ENCODE measurements at regions not wholly inside any gene's neighbourhood (a gene's known extent, or its start where the extent isn't known, plus 50 kb on each side); places are given as distances from the start of the nearest gene placed in this dataset.

DNA sequence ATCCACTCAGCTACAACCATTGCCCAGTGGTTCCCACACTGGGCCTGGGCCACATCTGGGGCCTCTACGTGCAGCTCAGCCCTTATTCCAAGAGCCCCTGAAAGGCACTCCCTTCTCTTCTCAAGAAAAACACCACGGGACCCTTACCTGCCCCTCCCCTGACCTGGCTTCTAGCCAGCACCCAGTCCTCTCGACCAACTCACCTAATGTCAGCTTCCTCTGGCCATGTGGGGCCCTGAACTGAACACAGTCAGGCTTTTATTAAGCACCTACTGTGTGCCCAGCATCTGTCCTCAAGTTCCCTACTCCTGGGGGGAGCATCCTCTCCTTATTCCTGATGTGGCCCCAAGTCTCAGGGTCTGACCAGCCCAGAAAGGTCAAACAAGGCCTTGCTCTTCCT lies 208.4 kb downstream of the MATN1 start:
- 71% methylated on average over 3 of the region's 3 CpGs for WGBS (ENCODE audit: missing lambda C conversion rate)
- Histone ChIP-seq H3K4me2 (no peak overlapping the region), H3K4me3 (no peak overlapping the region), H3K9me3 (no peaks in the 10 kb centered on the region), H3K27ac (no peak overlapping the region), H3K4me1 (peaks cover 13% of the 10 kb centered on the region)
- ChIA-PET CTCF (no interaction called here), POLR2A (no interaction called here)
- DNase-seq (ENCODE audit: low read depth in 1 of 2, low spot score in 1 of 2) (no peak), ATAC-seq (no peak), FAIRE-seq (no peak)
- TF ChIP-seq HDAC2 (IDR thresholded peaks at IDR 0.05) (no peak), ZSCAN20 (CRISPR knock-in tag; IDR thresholded peaks at IDR 0.05) (no peak), JUNB (IDR thresholded peaks at IDR 0.05) (no peak), MAFK (IDR thresholded peaks at IDR 0.05; ENCODE audit: partially characterized antibody) (no peak), TP53 (CRISPR knock-in tag; IDR thresholded peaks at IDR 0.05) (no peak), TFCP2L1 (CRISPR knock-in tag; IDR thresholded peaks at IDR 0.05) (no peak), EHF (CRISPR knock-in tag; IDR thresholded peaks at IDR 0.05) (no peak), POLR2AphosphoS2 (conservative IDR thresholded peaks at IDR 0.05; ENCODE audit: low read length) (no peak), ESRRA (IDR thresholded peaks at IDR 0.05; ENCODE audit: borderline replicate concordance, low read length) (no peak), NPAS2 (CRISPR knock-in tag; IDR thresholded peaks at IDR 0.05; ENCODE audit: borderline replicate concordance) (no peak), CEBPB (IDR thresholded peaks at IDR 0.05) (no peak), RARB (CRISPR knock-in tag; IDR thresholded peaks at IDR 0.05) (no peak), CHD2 (IDR thresholded peaks at IDR 0.05; ENCODE audit: low read length, partially characterized antibody) (no peak), POLR2A (IDR thresholded peaks at IDR 0.05; ENCODE audit: low read length) (no peak), RFX5 (IDR thresholded peaks at IDR 0.05) (no peak), KDM5A (IDR thresholded peaks at IDR 0.05) (no peak), BHLHE40 (IDR thresholded peaks at IDR 0.05; ENCODE audit: low read depth, low read length) (no peak), RNF2 (IDR thresholded peaks at IDR 0.05; ENCODE audit: borderline replicate concordance, low read depth) (no peak)
- TF ChIP-seq, protein P1, sequence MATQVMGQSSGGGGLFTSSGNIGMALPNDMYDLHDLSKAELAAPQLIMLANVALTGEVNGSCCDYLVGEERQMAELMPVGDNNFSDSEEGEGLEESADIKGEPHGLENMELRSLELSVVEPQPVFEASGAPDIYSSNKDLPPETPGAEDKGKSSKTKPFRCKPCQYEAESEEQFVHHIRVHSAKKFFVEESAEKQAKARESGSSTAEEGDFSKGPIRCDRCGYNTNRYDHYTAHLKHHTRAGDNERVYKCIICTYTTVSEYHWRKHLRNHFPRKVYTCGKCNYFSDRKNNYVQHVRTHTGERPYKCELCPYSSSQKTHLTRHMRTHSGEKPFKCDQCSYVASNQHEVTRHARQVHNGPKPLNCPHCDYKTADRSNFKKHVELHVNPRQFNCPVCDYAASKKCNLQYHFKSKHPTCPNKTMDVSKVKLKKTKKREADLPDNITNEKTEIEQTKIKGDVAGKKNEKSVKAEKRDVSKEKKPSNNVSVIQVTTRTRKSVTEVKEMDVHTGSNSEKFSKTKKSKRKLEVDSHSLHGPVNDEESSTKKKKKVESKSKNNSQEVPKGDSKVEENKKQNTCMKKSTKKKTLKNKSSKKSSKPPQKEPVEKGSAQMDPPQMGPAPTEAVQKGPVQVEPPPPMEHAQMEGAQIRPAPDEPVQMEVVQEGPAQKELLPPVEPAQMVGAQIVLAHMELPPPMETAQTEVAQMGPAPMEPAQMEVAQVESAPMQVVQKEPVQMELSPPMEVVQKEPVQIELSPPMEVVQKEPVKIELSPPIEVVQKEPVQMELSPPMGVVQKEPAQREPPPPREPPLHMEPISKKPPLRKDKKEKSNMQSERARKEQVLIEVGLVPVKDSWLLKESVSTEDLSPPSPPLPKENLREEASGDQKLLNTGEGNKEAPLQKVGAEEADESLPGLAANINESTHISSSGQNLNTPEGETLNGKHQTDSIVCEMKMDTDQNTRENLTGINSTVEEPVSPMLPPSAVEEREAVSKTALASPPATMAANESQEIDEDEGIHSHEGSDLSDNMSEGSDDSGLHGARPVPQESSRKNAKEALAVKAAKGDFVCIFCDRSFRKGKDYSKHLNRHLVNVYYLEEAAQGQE (IDR thresholded peaks at IDR 0.05) = no peak
- TF ChIP-seq, protein P2, sequence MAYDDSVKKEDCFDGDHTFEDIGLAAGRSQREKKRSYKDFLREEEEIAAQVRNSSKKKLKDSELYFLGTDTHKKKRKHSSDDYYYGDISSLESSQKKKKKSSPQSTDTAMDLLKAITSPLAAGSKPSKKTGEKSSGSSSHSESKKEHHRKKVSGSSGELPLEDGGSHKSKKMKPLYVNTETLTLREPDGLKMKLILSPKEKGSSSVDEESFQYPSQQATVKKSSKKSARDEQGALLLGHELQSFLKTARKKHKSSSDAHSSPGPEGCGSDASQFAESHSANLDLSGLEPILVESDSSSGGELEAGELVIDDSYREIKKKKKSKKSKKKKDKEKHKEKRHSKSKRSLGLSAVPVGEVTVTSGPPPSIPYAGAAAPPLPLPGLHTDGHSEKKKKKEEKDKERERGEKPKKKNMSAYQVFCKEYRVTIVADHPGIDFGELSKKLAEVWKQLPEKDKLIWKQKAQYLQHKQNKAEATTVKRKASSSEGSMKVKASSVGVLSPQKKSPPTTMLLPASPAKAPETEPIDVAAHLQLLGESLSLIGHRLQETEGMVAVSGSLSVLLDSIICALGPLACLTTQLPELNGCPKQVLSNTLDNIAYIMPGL (CRISPR knock-in tag; IDR thresholded peaks at IDR 0.05; ENCODE audit: borderline replicate concordance) = no peak

DNA sequence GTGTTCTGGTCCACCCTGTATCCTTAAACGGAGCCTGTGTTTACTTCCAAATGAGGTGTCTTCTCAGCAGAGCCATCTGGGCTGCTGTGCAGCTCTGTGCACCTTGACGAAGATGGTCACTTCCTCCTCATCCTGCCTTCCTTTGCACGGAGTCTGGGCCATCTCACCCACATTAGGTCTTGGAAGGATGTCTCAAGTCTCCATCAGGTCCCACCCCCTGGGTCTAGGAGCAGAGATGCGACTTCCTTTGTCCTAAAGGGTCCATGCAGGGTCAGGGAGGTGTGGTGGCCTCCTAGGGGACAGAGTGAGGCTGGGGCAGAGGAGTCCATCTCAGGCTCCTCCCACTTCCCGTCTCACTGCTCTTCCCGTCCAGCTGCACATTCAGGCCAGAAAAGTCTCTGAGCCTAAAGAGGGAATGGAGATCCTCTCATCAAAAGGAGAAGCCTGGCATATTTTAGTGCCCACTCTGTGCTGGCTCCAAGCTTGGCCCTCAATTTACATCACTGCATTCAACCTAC lies 209.2 kb downstream of the MATN1 start:
- no peak for ATAC-seq
- no peak for DNase-seq (ENCODE audit: low read depth in 1 of 2, low spot score in 1 of 2)

More for the DNA sequence above, 209.2 kb downstream of the MATN1 start:
- FAIRE-seq = no peak
- Histone ChIP-seq H3K4me1 (peaks cover 13% of the 10 kb centered on the region), H3K4me3 (no peak overlapping the region), H3K27ac (no peak overlapping the region), H3K9me3 (no peaks in the 10 kb centered on the region), H3K4me2 (no peak overlapping the region)
- WGBS (ENCODE audit: missing lambda C conversion rate) = 54% methylated on average over 4 of the region's 6 CpGs
- TF ChIP-seq ZSCAN20 (CRISPR knock-in tag; IDR thresholded peaks at IDR 0.05) = no peak
- TF ChIP-seq POLR2AphosphoS2 (conservative IDR thresholded peaks at IDR 0.05; ENCODE audit: low read length) = no peak
- no peak for TF ChIP-seq CBX8 (IDR thresholded peaks at IDR 0.05)
- no peak for TF ChIP-seq KDM1A (IDR thresholded peaks at IDR 0.05; ENCODE audit: low read depth)
- no peak for TF ChIP-seq JUNB (IDR thresholded peaks at IDR 0.05)
- TF ChIP-seq, protein P3, sequence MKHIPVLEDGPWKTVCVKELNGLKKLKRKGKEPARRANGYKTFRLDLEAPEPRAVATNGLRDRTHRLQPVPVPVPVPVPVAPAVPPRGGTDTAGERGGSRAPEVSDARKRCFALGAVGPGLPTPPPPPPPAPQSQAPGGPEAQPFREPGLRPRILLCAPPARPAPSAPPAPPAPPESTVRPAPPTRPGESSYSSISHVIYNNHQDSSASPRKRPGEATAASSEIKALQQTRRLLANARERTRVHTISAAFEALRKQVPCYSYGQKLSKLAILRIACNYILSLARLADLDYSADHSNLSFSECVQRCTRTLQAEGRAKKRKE (CRISPR knock-in tag; IDR thresholded peaks at IDR 0.05; ENCODE audit: low read depth) = no peak
- no peak for TF ChIP-seq TP53 (CRISPR knock-in tag; IDR thresholded peaks at IDR 0.05)
- no peak for TF ChIP-seq NPAS2 (CRISPR knock-in tag; IDR thresholded peaks at IDR 0.05; ENCODE audit: borderline replicate concordance)
- ChIA-PET CTCF (no interaction called here), POLR2A (no interaction called here)
